CD4-positive, alpha-beta T cell treated with Interleukin-1 beta for 1 hour (primary cell): ENCODE measurements at regions not wholly inside any gene's neighbourhood (a gene's known extent, or its start where the extent isn't known, plus 50 kb on each side); places are given as distances from the start of the nearest gene placed in this dataset.

Experiments
- DNase-seq, 2 donors: peaks; one replicate each; pipeline ENCODE4 v3.0.0-alpha.2; 2020 to 2022

GRCh38 chr9:16135968-16136367 lies 583.1 kb downstream of the CCDC171 start:
- no peak for DNase-seq

GRCh38 chr9:16136451-16136850 lies 583.6 kb downstream of the CCDC171 start:
- no peak for DNase-seq

GRCh38 chr9:16136961-16137360 lies 584.1 kb downstream of the CCDC171 start:
- no peak for DNase-seq

DNA sequence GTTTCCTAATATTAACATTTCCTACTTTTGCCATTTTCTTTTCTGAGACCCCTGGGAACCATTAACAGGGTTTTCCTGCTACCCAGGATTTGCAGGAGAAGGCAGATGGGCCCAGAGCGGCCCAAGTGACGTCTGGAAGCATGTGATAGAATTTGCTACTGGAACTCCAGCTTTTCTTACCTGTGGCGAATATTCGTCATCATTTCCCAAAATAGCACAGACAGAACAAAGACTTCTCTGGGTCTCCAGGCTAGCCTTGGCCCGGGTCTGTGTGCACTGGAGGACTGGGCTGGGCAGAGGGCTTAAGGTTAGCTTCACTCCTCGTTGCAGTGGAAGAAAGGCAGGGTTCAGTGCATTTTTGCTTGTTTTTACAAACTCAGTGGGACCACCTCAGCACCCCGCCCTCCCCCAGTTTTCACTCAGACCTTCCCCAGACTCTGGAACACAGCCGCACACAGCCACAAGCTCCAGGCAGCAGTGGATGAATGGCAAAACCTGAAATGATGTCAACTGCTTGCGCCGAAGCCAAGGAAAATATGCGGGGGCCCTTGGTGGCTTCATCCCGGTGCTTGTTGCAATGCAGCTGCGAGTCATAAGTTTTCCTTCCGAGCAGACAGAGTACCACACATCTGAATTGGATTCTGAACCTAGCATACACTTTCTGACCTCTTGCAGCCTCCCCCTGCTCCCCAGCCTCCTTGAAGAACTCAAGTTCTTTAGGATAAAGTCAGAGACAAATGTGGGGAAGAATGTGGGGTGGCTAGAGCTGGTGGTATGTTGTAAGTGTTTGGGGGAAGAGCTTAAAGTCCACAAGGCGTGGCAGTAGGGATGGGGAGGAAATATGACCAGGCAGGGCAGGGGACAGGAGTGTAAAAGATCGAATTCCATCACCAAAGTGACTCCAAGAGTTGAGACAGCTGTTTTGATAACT lies 586.0 kb downstream of the CCDC171 start:
- DNase-seq: no peak

DNA sequence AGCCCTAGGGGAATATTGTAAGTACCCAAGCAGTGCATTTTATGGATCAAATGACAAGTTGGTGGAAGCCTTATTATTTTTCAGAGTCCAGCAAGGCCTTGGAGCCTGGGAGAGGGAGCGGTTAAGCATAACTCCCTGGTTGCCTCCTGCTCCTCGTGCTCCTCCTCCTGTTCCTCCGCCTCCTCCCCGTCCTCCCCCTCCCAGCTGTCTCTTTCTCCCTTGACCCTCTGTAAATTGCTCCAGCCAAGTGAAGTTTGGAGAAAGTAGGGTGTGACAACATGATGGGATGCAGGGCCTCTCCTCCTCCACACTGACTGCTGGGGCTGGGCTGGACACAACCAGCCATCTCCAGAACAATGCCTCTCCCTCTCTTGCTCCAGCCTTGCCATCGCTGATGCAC lies 586.9 kb downstream of the CCDC171 start:
- DNase-seq: no peak

GRCh38 chr9:16143310-16143709 lies 590.5 kb downstream of the CCDC171 start:
- no peak for DNase-seq

DNA sequence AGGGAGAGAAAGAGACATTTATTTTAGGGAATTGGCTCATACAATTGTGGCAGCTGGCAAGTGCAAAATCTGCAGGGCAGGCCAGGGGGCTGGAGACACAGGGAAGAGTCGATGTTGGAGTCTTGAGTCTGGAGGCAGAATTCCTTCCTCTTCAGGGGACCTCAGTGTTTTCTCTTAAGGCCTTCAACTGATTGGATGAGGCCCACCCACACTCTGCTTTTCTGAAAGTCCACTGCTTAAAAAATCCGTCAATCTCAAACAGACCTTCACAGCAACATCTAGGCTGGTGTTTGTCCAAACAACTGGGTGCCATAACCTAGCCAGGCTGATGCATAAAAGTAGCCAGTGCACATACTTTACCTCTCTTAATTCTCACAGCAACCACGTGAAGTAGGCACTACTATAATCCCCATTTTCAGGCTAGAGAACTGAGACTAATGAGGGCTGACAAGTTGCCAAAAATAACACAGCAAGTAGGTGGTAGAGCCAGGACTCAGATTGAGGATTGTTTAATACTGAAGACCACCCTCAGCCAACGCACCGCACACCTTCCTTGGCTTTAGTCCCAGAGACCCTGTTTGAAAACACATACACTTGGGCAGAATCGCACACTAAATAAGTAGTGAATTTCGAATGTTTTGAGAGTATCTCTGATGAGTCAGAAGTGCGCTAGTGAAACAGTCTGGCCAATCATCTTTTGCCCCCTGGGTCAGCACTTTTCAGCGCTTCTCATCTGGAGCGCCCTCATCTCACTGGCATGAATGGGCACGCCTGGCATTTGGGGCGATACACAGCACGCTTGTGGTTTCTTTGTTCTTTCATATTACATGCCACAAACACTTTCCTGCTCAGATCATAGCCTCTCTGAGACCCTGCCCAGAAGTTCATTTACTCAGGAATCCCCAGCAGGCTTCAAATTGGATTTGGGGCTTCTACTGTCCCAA lies 591.4 kb downstream of the CCDC171 start:
- DNase-seq: no peak

- DNase-seq: no peak
These were observed 592.5 kb downstream of the CCDC171 start for GRCh38 chr9:16145196-16145950.

DNA sequence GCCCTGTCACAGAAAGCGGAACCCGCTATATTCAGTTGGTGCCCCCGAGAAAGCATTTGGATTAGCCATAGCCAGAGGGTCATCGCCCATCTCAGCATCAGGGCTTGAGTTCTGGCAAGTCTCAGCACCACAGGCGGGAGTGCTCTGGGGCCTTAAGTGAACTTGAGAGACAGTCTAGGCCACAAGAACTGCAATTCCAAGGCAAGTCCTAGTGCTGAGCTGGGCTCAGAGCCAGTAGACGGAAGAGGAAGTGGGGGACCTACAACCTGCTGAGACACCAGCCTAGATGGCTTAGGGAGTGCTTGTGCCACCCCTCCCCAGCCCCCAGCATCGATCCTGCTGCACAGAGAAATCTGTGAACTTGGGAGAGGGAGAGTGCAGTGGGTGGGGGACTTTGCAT lies 594.9 kb downstream of the CCDC171 start:
- DNase-seq: no peak

DNA sequence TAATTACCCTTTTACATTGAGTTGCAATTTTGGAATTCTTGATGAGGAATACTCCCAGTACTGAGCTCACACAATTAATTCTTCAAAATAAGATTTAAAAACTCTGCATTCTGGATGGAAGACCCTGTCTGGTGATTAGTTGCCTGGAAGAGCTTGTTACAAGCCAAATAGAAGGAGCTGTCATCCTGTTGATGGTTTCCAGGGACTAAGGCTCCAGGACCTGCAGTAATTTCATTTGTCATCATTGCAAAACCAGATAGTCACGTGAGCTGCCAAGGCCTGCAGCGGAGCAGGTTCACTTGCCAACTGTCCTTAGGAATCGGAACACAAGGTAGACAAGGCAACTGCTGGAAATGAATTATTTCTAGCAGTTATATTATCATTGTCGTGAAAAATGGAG lies 597.7 kb downstream of the CCDC171 start:
- DNase-seq: no peak

GRCh38 chr9:16150938-16151650 lies 598.3 kb downstream of the CCDC171 start:
- DNase-seq: no peak

GRCh38 chr9:16152276-16153101 lies 599.6 kb downstream of the CCDC171 start:
- DNase-seq: no peak

GRCh38 chr9:16153221-16153620 lies 600.4 kb downstream of the CCDC171 start:
- DNase-seq: no peak

- no peak for DNase-seq
These were observed 600.9 kb downstream of the CCDC171 start for GRCh38 chr9:16153741-16154140.

DNA sequence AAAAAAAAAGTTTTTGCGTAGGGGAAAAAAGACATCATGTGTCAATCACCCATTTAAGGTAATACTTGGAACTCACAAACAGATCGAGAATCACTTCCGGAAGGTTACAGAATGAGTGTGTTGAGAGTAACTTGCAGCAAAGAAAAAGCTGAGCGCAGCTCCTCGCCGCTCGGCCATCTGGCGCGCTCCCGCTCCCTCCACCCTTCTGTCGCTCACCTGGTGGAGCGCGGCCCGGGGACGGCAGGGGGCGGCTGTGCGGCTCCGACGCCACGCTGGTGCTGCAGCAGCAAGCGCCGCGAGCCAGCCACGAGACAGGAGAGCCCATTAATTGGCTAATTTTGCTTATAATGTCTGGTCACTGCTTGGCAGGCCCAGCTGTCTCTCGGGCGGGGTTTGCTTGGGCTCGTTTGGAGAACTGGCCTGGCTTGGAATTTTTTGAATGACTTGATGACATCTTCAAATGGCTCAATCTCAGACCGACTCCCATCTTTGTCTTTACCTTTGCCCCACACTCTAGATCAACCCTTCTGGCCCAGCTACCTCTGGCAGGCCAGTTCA lies 601.8 kb downstream of the CCDC171 start:
- no peak for DNase-seq

- no peak for DNase-seq
These were observed 603.0 kb downstream of the CCDC171 start for GRCh38 chr9:16155878-16156277.

GRCh38 chr9:16157216-16157615 lies 604.4 kb downstream of the CCDC171 start:
- no peak for DNase-seq

GRCh38 chr9:16157651-16158050 lies 604.8 kb downstream of the CCDC171 start:
- DNase-seq: no peak

DNA sequence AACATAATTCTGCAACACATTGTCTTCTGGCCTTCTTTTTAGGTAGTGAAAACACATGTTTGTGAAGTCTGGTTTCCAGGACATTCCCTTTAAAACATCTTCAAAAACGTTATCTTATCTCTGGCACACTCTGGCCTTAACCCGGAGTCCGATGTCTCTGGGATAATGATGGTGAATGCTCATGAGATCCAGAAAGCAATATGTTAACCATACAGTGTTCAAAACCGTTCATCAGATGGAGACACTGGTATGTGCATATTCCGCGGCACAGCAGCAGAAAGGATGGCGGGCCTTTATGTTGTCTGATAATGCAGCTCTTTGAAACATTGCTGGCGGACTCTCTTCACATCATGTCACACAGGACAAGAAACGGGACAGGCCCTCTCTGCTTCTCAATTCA lies 605.2 kb downstream of the CCDC171 start:
- no peak for DNase-seq

DNA sequence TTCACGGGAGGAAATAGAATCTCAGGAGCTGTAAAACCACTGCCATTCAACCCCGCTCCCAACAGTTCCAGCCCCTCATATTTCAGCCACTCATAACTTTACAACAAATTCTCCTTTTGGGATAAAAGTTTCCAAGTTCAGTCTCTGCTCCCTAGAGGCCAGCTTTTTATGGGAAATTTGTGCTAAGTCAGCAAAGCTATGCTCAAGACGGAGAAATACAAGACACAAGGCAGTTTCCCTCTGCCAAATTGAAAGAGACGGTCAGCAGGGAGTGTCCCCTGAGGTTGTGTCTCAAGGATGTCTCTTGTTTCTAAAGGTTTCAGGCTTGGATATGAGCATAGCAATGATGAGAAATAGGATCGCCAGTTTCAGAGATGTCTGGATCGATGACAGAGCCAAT lies 608.6 kb downstream of the CCDC171 start:
- DNase-seq: no peak

DNA sequence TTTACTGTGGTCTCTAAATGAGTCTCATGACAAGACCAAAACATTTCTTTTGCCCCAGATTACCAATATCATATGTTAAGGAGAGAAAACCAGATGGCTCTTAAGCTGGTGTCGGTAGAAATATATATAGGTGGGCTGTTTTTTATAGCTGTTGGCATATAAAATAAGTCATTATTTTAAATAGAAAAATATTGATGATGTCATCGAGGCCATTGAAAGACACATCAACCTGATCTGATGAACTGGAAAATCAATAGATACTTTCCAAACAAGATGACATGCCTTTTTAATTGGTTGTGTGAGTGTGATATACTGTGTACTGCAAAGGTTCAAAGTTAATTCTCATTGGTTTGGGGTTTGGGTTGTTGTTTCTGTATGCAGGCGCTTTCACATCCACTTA lies 617.3 kb downstream of the CCDC171 start:
- no peak for DNase-seq
